NK-92 treated with Interleukin-12 subunit alpha and Interleukin-12 subunit beta, amount 100 ng/mL, for 24 hours (cell line): ENCODE measurements at regions not wholly inside any gene's neighbourhood (a gene's known extent, or its start where the extent isn't known, plus 50 kb on each side); places are given as distances from the start of the nearest gene placed in this dataset.

Experiments
- DNase-seq: peaks from one replicate; lab custom pipeline; 2025; lab: John Stamatoyannopoulos, UW

GRCh38 chr2:144156736-144157640 is 362.9 kb downstream of the ZEB2 start:
- no peak for DNase-seq

GRCh38 chr2:144154205-144154604 is 365.7 kb downstream of the ZEB2 start:
- no peak for DNase-seq

DNA sequence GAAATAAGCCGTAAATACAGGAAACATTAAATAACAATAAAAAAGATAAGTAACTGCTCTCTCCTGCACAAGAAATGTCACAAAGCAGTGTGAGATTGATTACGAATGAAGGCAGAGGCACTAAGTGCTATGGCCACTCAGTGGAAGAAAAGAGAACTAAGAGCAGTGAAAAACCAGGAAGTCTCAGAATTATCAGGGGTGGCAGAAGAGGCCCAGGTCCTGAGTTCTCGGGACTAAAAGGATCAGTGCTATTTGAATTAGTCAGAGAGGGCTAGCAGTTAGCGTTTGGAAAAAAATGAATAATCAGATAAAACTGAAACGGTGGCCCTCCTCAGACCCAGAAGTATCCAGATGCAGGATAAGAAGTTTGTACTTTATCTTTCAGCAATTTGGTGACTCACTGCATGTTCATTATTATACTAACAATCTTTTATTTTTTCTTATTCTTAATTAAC is 367.1 kb downstream of the ZEB2 start:
- DNase-seq, result no peak

DNA sequence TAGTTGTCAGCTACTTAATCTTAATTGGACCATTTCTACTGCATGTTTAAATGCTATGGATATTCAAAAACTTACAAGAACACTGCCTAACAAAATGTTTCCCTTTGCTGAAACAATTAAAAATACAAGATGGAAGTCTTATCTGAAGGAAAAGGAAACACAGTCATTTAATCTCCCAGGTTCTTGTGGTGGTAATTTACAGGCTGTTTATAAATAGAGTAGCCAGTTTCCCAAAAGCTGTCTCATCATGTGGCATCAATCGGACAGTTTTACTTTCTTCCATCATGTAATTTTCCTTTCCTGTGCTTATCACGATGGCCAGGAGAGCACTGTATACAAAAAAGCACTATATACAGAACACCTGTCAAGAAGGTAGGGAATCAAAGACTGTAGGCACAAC is 368.1 kb downstream of the ZEB2 start:
- DNase-seq, result no peak

- no peak for DNase-seq
Observed at GRCh38 chr2:144151405-144151804, 368.5 kb downstream of the ZEB2 start.

DNA sequence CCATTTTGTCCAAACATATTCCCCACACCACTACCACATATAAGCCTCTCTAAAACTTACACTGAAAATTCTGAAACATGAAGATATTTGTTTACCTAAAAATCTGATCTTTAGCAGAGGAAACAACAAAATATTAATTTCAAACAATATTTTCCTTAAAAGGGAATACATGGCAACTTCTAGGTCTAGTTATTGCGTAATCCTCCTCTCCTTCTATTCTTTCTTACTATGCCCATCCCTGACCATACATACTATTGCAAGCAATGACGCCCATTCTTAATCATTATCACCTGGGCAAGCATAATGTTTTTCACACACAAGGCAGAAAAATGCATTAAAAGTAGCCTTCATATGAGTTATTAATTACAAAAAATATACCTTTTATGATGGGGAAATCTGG is 372.6 kb downstream of the ZEB2 start:
- no peak for DNase-seq

DNA sequence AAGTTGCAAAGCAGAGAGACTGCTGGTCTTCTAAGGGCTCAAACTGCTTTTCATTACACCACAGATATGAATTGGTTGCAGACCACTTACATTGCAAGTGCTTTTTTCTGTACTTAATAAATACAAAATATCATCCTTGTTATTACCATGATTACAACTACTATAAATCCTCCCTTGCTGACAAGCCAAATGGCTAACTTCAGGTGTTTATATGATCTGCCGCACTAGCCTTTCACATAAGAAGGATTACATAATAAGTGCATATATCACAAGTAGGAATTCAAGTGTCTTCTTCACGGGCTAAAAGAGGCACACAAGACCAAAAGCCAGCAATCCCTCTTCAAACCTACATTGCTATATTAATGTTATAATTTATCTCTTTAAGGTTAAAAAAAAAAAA is 373.0 kb downstream of the ZEB2 start:
- DNase-seq, result no peak

GRCh38 chr2:144146076-144146475 is 373.8 kb downstream of the ZEB2 start:
- no peak for DNase-seq

GRCh38 chr2:144143294-144144151 is 376.4 kb downstream of the ZEB2 start:
- DNase-seq, result no peak

- no peak for DNase-seq
Observed at GRCh38 chr2:144140891-144141290, 379.0 kb downstream of the ZEB2 start.

DNA sequence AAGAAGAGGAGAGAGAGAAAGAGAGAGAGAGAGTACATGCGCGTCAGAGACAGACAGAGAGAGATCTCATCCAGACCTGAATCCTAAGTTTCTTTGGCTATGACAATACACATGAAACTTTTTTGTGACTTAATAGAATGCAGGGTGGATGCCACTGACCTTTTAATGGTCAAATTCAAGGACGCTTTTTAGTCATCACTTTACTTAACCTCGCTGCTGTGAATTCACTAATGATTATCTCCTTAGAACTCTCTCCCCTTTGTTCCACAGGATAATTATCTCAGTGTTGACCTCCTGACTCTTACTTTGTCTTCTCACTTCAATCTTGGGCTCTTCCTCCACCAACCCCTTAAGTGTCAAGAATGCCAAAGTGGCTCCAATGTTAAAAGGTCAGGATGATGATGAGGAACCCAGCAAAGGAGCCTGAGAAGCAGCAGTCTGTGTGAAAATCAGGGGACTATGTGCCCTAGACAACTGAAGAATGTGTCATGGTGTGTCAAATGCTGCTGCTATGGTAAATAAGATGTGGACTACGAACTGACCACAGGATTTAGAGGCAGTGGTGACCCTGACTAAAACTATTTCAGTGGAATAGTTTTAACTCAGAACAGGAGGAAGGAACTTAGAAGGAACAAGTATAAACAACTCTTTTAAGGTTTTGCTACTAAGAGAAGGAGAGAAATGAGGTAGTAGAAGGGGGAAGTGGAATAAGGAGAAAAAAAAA is 382.1 kb downstream of the ZEB2 start:
- no peak for DNase-seq

GRCh38 chr2:144137272-144137671 is 382.6 kb downstream of the ZEB2 start:
- DNase-seq, result no peak

GRCh38 chr2:144136297-144137010 is 383.5 kb downstream of the ZEB2 start:
- no peak for DNase-seq

- DNase-seq, result no peak
Observed at GRCh38 chr2:144133936-144134665, 385.8 kb downstream of the ZEB2 start.

- no peak for DNase-seq
Observed at GRCh38 chr2:144132357-144132756, 387.6 kb downstream of the ZEB2 start.

GRCh38 chr2:144131042-144131441 is 388.9 kb downstream of the ZEB2 start:
- DNase-seq, result no peak

DNA sequence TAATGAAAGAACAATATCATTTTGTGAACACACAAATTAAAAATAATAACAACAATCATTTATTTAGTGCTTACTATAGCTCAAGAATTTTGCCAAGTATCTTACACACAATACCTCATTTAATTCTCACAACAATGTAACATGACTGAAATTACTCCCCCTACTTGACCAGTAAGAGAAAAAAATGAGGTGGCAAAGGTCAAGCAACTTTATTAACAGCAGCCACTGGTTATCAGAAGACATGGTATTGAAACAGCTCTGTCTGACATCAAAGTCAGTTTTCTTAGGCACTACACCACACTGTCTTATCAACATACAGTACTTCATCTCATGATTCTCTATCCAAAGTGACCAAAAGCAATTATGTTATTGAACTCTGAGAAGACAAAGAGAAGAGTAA is 389.4 kb downstream of the ZEB2 start:
- no peak for DNase-seq

GRCh38 chr2:144128130-144128746 is 391.7 kb downstream of the ZEB2 start:
- no peak for DNase-seq

GRCh38 chr2:144127693-144128092 is 392.2 kb downstream of the ZEB2 start:
- no peak for DNase-seq

GRCh38 chr2:144126302-144126701 is 393.6 kb downstream of the ZEB2 start:
- DNase-seq, result no peak
